ELF-1 (cell line): ENCODE measurements at regions not wholly inside any gene's neighbourhood (a gene's known extent, or its start where the extent isn't known, plus 50 kb on each side); places are given as distances from the start of the nearest gene placed in this dataset.
A peak's percentile ranks its signal among the peaks of the same experiment; 100 is the strongest.

ENCODE experiments used
- DNase-seq: peaks from one replicate; pipeline ENCODE4 v3.0.0-alpha.2; 2016; ENCODE audit warnings: low read depth, low spot score

GRCh38 chr2:761384-761783 lies 84.2 kb upstream of the TMEM18 start:
- DNase-seq: no peak

DNA sequence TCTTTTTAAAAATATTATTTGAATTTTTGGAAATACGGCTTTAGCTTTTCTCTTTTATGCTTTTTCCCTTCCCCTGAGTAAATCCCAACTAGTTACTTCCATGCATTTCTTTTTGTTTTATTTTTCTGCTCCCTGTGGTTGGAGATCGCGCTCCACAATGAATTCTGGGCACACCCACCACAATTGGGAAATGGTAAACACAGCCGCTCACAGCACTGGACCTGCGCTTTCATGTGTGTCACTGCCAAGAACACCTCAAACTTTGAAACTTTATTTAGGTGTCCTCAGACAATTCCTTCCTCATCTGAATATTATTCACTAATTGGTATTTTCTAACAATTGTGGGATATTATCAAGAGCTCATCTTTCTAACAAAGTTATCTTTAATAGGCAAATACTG lies 82.8 kb upstream of the TMEM18 start:
- DNase-seq: no peak

- no peak for DNase-seq
Measured at GRCh38 chr2:758073-758820, 81.0 kb upstream of the TMEM18 start.

- no peak for DNase-seq
Measured at GRCh38 chr2:753123-753522, 75.9 kb upstream of the TMEM18 start.

DNA sequence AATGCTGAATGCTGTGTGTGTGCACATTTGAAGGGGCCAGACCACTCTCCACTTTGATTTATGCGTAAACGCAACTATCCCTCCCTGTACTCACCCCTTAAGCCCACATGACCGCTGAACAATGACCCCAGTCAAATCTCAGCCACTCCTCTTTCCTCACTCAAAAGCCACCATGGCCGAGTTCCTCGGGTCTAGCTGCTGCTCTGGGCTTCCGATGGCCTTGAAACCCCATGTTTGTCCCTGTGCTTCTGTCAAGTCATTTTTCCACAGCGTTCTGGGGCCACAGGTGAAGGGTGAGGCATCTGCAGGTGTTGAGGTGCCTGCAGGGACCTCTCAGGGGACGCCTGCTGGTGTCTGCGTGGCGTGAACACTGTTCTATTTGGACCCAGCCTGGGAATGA lies 74.3 kb upstream of the TMEM18 start:
- no peak for DNase-seq

- no peak for DNase-seq
Measured at GRCh38 chr2:750628-751027, 73.4 kb upstream of the TMEM18 start.

DNA sequence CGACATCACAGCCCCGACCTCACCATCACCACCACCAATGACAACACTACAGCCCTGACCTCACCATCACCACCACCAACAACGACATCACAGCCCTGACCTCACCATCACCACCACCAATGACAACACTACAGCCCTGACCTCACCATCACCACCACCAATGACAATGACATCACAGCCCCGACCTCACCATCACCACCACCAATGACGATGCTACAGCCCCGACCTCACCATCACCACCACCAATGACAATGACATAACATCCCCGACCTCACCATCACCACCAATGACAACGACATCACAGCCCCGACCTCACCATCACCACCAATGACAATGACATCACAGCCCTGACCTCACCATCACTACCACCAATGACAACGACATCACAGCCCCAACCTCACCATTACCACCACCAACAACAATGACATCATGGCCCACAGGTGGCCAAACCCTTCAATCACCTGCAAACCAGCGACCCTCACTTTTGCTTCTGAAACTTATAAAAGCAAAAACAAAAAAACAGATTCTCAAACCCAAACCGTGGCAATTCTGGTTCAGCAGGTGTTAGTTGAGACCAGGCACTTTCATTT lies 70.7 kb upstream of the TMEM18 start:
- DNase-seq: no peak

GRCh38 chr2:746697-747096 lies 69.5 kb upstream of the TMEM18 start:
- no peak for DNase-seq

DNA sequence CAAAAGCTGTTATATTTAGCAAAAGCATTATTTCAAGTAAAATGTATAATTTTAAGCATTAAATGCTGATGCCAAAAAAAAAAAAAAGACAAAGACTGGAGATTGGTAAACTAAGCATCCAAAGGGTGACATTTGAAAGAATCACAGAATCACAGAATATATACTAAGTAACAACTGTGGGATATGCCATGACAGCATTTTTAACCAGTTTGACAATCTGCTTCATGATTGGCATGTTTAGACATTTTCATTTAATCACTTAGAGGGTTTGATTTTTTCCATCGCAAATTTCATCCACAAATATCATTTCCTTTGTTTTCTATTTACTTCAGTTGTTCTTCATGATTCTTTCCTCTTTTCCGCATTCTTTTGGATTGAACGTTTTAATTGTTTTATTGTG lies 66.9 kb upstream of the TMEM18 start:
- no peak for DNase-seq

DNA sequence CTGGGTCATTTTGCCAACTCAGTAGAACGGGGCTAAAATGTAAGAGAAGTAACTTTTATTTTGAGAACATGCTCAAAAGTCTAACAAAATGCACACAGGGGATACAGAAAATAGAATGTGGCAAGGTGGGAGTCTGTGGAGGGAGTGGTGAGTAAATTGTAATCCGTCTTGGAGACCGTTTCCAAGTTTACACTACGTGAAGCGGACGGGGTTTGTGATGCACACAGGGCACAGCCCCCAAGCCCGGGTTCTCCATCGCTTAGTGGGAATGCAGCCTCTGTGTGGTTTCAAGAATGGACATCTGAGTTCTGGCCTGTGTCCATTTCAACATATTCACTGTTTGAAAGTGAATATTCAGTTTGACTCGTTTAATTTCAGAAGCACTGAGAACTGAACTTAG lies 65.0 kb upstream of the TMEM18 start:
- DNase-seq: no peak

DNA sequence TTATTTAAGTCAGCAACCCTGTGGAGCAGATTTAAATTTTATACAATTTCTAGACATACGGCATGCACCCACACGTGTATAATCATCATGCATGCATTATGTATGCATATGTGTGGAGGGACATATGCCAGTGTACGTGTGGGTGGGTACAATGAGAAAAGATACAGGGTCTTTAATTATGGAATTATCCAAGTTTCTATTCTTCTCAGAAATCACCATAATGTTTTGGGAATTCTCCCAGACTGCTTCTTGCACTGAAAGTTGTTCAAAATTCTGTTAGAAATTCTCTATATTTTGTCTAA lies 63.9 kb upstream of the TMEM18 start:
- DNase-seq: no peak

- peak; percentile 99 for DNase-seq
Measured at GRCh38 chr2:740322-741194, 63.4 kb upstream of the TMEM18 start.

DNA sequence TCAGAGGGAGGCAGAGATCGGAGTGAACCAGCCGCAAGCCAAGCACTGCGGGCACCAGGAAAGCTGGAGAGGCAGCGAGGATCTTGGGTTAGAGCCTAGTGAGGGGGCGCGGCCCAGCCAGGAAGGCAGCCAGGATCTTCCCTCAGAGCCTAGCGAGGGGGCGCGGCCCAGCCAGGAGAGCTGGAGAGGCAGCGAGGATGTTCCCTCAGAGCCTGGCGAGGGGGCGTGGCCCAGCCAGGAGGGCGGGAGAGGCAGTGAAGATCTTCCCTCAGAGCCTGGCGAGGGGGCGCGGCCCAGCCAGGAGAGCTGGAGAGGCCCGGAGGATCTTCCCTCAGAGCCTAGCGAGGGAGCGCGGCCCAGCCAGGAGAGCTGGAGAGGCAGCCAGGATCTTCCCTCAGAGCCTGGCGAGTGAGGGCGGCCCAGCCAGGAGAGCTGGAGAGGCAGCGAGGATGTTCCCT lies 62.7 kb upstream of the TMEM18 start:
- peak; percentile 97 for DNase-seq

- DNase-seq: no peak
Measured at GRCh38 chr2:736939-737338, 59.7 kb upstream of the TMEM18 start.

- DNase-seq: peak; percentile 66
Measured at GRCh38 chr2:735670-736218, 58.5 kb upstream of the TMEM18 start.

DNA sequence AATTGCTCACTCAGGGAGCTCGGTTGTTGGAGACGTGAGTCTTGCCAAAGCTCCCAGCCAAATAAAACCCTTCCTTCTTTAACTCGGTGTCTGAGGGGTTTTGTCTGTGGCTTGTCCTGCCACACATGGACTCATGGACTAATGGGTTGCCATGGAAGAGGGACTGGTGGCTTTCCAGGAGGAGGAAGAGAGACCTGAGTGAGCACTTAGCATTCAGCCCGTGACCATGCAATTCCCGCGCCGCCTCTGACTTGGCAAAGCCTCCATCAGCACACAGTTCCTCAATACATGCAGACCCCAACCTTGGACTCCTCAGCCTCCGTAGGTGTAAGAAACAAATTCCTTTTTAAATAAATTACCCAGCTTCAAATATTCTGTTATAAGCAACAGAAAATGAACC lies 57.3 kb upstream of the TMEM18 start:
- DNase-seq: no peak

- no peak for DNase-seq
Measured at GRCh38 chr2:733495-733894, 56.3 kb upstream of the TMEM18 start.

GRCh38 chr2:733001-733400 lies 55.8 kb upstream of the TMEM18 start:
- no peak for DNase-seq

DNA sequence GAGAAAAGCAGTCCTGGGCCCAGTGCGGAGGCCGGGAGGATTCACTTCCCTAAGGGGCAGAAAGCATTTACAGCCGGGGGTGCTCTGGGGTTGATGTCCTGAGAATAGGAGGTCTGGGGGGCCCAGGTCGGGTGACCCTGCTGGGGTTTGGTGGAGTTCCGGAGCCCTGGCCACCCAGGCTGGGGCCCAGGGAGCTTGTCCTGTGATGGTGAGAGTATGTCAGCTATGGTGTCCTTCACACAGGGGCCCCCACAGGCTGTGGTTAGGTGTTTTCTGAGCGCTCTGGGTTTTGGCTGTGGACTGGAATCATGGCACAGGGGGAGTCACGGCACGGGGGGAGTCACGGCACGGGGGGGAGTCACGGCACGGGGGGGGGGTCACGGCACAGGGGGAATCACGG lies 54.5 kb upstream of the TMEM18 start:
- DNase-seq: no peak

GRCh38 chr2:729376-729861 lies 52.2 kb upstream of the TMEM18 start:
- peak; percentile 53 for DNase-seq

DNA sequence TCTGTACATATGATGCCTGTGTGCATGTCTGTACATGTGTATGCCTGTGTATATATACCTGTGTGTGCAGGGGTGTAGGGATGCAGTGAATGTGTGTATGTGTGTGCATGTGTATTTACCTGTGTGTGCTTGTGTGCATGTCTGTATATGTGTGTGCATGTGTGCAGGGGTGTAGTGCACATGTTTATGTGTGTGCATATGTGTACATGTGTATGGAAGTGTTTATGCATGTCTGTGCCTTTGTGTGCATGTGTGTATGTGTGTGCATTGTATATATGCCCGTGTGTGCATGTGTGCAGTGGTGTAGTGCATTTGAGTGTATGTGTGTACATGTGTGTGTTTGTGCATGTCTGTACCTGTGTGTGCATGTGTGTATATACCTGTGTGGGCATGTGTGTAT lies 51.0 kb upstream of the TMEM18 start:
- no peak for DNase-seq

- no peak for DNase-seq
Measured at GRCh38 chr2:727071-727470, 49.9 kb upstream of the TMEM18 start.
